OCI-LY7 (cell line): ENCODE measurements at regions not wholly inside any gene's neighbourhood (a gene's known extent, or its start where the extent isn't known, plus 50 kb on each side); places are given as distances from the start of the nearest gene placed in this dataset.

Experiments
- BruUV-seq: library from RNA; stranded (reverse); fragments of 400-500 nt; replicated peaks from 2 replicates; lab custom pipeline; 2021; lab: Mats Ljungman, UMichigan
- CTCF ChIA-PET: fragments of 300-600 bp; sonication (Branson Sonifier 250); formaldehyde crosslinking; loops from one replicate; lab custom pipeline; 2022; ENCODE audit warnings: antibody characterized with exemption; ENCODE audit not compliant: unreplicated experiment; lab: Charles Lee
- POLR2A ChIA-PET: fragments of 300-600 bp; sonication (Branson Sonifier 250); formaldehyde crosslinking; loops from one replicate; lab custom pipeline; 2022; ENCODE audit warnings: antibody characterized with exemption; lab: Charles Lee
- DNase-seq: peaks from one replicate; pipeline ENCODE4 v3.0.0-alpha.2; 2015; ENCODE audit warnings: low spot score
- H2AFZ ChIP-seq: fragments of 200-600 bp; sonication (generic), shearing (Covaris generic); 2 replicates; pipeline ENCODE4 v1.6.1; 2014; ENCODE audit warnings: mild to moderate bottlenecking, antibody characterized with exemption, low read length, moderate library complexity
- H3K27ac ChIP-seq: fragments of 200-600 bp; sonication (generic); 2 replicates; pipeline ENCODE4 v1.5.1; 2014; ENCODE audit warnings: mixed run types, low read depth, mild to moderate bottlenecking, moderate library complexity, low read length, inconsistent platforms; ENCODE audit not compliant: poor library complexity, severe bottlenecking
- H3K36me3 ChIP-seq: fragments of 200-600 bp; sonication (generic); 2 replicates; pipeline ENCODE4 v1.6.1; 2014; ENCODE audit warnings: mild to moderate bottlenecking, antibody characterized with exemption, low read length, moderate library complexity, mixed read lengths; ENCODE audit not compliant: insufficient read depth
- H3K4me1 ChIP-seq: fragments of 200-600 bp; sonication (generic); 2 replicates; pipeline ENCODE4 v1.5.1; 2014; ENCODE audit warnings: mild to moderate bottlenecking, low read length; ENCODE audit not compliant: insufficient read depth, poor library complexity, severe bottlenecking
- H3K4me2 ChIP-seq: fragments of 200-600 bp; sonication (generic); 2 replicates; pipeline ENCODE4 v1.6.1; 2014; ENCODE audit warnings: mild to moderate bottlenecking, low read length
- H3K4me3 ChIP-seq: fragments of 200-600 bp; sonication (generic); 2 replicates; pipeline ENCODE4 v1.5.1; 2014; ENCODE audit warnings: mild to moderate bottlenecking, low read depth, low read length; ENCODE audit not compliant: poor library complexity, severe bottlenecking
- H3K79me2 ChIP-seq: fragments of 200-600 bp; sonication (generic); 2 replicates; pipeline ENCODE4 v1.6.1; 2016; ENCODE audit warnings: low read depth, mild to moderate bottlenecking, low read length, moderate library complexity, mixed read lengths; ENCODE audit not compliant: insufficient read depth
- H3K9me2 ChIP-seq: fragments of 200-600 bp; sonication (generic); 2 replicates; pipeline ENCODE4 v1.6.1; 2016; ENCODE audit warnings: mild to moderate bottlenecking, low read length, mixed read lengths; ENCODE audit not compliant: insufficient read depth
- H3K9me3 ChIP-seq: fragments of 200-600 bp; sonication (generic); 2 replicates; pipeline ENCODE4 v1.6.1; 2014; ENCODE audit warnings: mild to moderate bottlenecking, mixed run types, low read length, mixed read lengths
- H4K20me1 ChIP-seq: fragments of 200-600 bp; sonication (generic); 2 replicates; pipeline ENCODE4 v1.6.1; 2014; ENCODE audit warnings: mild to moderate bottlenecking, antibody characterized with exemption, low read length, moderate library complexity, mixed read lengths; ENCODE audit not compliant: insufficient read depth
- CTCF ChIP-seq: fragments of 200-600 bp; sonication (generic); conservative IDR thresholded peaks from 2 replicates; pipeline ENCODE4 v1.5.1; 2014; ENCODE audit warnings: mild to moderate bottlenecking, antibody characterized with exemption, low read length, moderate library complexity, mixed read lengths
- EZH2phosphoT487 ChIP-seq: fragments of 200-600 bp; sonication (generic); IDR thresholded peaks from 2 replicates; pipeline ENCODE4 v1.6.1; 2018; ENCODE audit warnings: low read depth, borderline replicate concordance, mild to moderate bottlenecking, mixed run types, antibody characterized with exemption, low read length, moderate library complexity, mixed read lengths
- intact Hi-C: fragments of 100-400 bp; cut with micrococcal nuclease; formaldehyde crosslinking; loops from one replicate; pipeline ENCODE4 v1.10.0; 2022; ENCODE audit not compliant: unreplicated experiment

GRCh38 chr3:147945968-147946519 is 536.9 kb downstream of the ZIC1 start:
- no peak for TF ChIP-seq EZH2phosphoT487
- peak; percentile 49 for TF ChIP-seq CTCF
- Histone ChIP-seq H4K20me1 (no peaks in the 10 kb centered on the region), H3K4me2 (no peak overlapping the region), H3K4me3 (no peak overlapping the region), H3K9me3 (no peaks in the 10 kb centered on the region), H3K27ac (no peak overlapping the region), H3K9me2 (no peaks in the 10 kb centered on the region), H3K79me2 (no peaks in the 10 kb centered on the region), H3K4me1 (no peaks in the 10 kb centered on the region), H2AFZ (no peak overlapping the region), H3K36me3 (no peaks in the 10 kb centered on the region)
- intact Hi-C loops: no loop called here
- DNase-seq: no peak
- CTCF ChIA-PET: no interaction called here
- POLR2A ChIA-PET: interaction anchor here (0.7 kb wide), 1 partner anchor 15 kb away, joined by 3 read pairs; no protein-coding TSS in a partner anchor
- BruUV-seq: no TSS peak

DNA sequence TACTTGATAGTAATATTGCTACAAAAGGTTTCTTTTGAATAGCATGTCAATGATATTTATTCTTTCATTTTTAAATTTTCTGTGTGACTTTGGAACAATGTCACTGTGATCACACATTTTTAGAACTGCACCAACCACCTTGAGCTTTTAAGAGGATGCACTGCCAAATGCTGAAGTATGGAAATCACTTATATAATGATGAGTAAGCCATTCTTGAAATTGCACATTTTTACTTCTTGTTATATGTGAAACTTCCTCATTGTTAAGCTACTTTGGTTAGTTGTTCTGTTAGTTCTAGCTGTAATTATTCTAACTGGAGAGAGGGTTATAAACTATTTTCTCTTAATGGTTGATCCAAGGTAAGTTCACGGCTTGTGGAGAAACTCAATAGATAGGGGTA is 547.5 kb downstream of the ZIC1 start:
- intact Hi-C loops: no loop called here
- H2AFZ ChIP-seq: no peak overlapping the region
- DNase-seq: no peak
- no peak overlapping the region for H3K4me3 ChIP-seq
- no TSS peak for BruUV-seq
- no peaks in the 10 kb centered on the region for H4K20me1 ChIP-seq
- H3K9me3 ChIP-seq: no peaks in the 10 kb centered on the region
- H3K79me2 ChIP-seq: no peaks in the 10 kb centered on the region
- H3K9me2 ChIP-seq: no peaks in the 10 kb centered on the region
- TF ChIP-seq CTCF: no peak
- TF ChIP-seq EZH2phosphoT487: no peak
- no peaks in the 10 kb centered on the region for H3K4me1 ChIP-seq
- ChIA-PET POLR2A (no interaction called here), CTCF (no interaction called here)
- no peaks in the 10 kb centered on the region for H3K36me3 ChIP-seq
- no peak overlapping the region for H3K27ac ChIP-seq
- no peak overlapping the region for H3K4me2 ChIP-seq

- POLR2A ChIA-PET: no interaction called here
- intact Hi-C loops: no loop called here
- no TSS peak for BruUV-seq
These were observed 549.6 kb downstream of the ZIC1 start for GRCh38 chr3:147958754-147959153.

More at GRCh38 chr3:147958754-147959153, 549.6 kb downstream of the ZIC1 start:
- TF ChIP-seq EZH2phosphoT487: no peak
- Histone ChIP-seq H3K9me2 (no peaks in the 10 kb centered on the region), H3K4me3 (no peak overlapping the region), H4K20me1 (no peaks in the 10 kb centered on the region), H3K79me2 (no peaks in the 10 kb centered on the region), H3K27ac (no peak overlapping the region), H3K9me3 (no peaks in the 10 kb centered on the region), H3K36me3 (no peaks in the 10 kb centered on the region), H3K4me1 (no peaks in the 10 kb centered on the region), H3K4me2 (no peak overlapping the region), H2AFZ (no peak overlapping the region)
- no peak for DNase-seq
- CTCF ChIA-PET: no interaction called here
